GM12875 (cell line): ENCODE measurements at regions not wholly inside any gene's neighbourhood (a gene's known extent, or its start where the extent isn't known, plus 50 kb on each side); places are given as distances from the start of the nearest gene placed in this dataset.
"Not testable (repeated sequence)": the region's sequence is repeated elsewhere in the genome, so short reads cannot be mapped to it uniquely, and the experiment has no call there.

ENCODE experiments used
- H3K4me3 ChIP-seq: one replicate; pipeline ENCODE4 v1.5.1; 2011; ENCODE audit warnings: low read depth, low read length, control low read depth
- CTCF ChIP-seq: IDR thresholded peaks from 2 replicates; pipeline ENCODE4 v1.5.1; 2011; ENCODE audit warnings: low read depth, mild to moderate bottlenecking, control low read depth, inconsistent platforms, low read length, moderate library complexity, borderline replicate concordance; ENCODE audit not compliant: insufficient read depth

GRCh38 chr6:11407414-11407813, 130.1 kb upstream of the TMEM170B start:
- no peak for TF ChIP-seq CTCF
- H3K4me3 ChIP-seq = no peak overlapping the region

GRCh38 chr6:11404838-11405237, 132.7 kb upstream of the TMEM170B start:
- TF ChIP-seq CTCF = no peak
- H3K4me3 ChIP-seq = no peak overlapping the region

- H3K4me3 ChIP-seq = no peak overlapping the region
- no peak for TF ChIP-seq CTCF
Measured at GRCh38 chr6:11404081-11404480, 133.5 kb upstream of the TMEM170B start.

GRCh38 chr6:11403035-11403601, 134.4 kb upstream of the TMEM170B start:
- no peak for TF ChIP-seq CTCF
- no peak overlapping the region for H3K4me3 ChIP-seq

GRCh38 chr6:11402581-11402980, 135.0 kb upstream of the TMEM170B start:
- H3K4me3 ChIP-seq = not testable (repeated sequence)

- not testable (repeated sequence) for H3K4me3 ChIP-seq
Measured at GRCh38 chr6:11401954-11402353, 135.6 kb upstream of the TMEM170B start.

GRCh38 chr6:11398451-11399326, 138.9 kb upstream of the TMEM170B start:
- H3K4me3 ChIP-seq = no peak overlapping the region
- TF ChIP-seq CTCF = no peak
